H1 (cell line): ENCODE measurements at regions not wholly inside any gene's neighbourhood (a gene's known extent, or its start where the extent isn't known, plus 50 kb on each side); places are given as distances from the start of the nearest gene placed in this dataset.

Source experiments
- CTCF ChIA-PET: fragments of 300-600 bp; sonication (Branson Sonifier 250); formaldehyde crosslinking; loops from one replicate; lab custom pipeline; 2021; ENCODE audit not compliant: partially characterized antibody; lab: Charles Lee
- POLR2A ChIA-PET: fragments of 300-600 bp; sonication (Branson Sonifier 250); formaldehyde crosslinking; loops from one replicate; lab custom pipeline; 2021; ENCODE audit warnings: inconsistent platforms; ENCODE audit not compliant: partially characterized antibody; lab: Charles Lee
- DNase-seq, 2 experiments: peaks; one replicate each; pipeline versions ENCODE4 v3.0.0 to v3.0.0-alpha.2; 2010 to 2022; ENCODE audit warnings: low spot score in 2 of 2, low read depth in 1 of 2, mixed read lengths in 1 of 2
- FAIRE-seq: peaks from 2 replicates; lab custom pipeline; 2011; peaks lifted over from hg19 to GRCh38; lab: Jason Lieb, UNC
- H2AFZ ChIP-seq: 2 replicates; pipeline ENCODE4 v1.8.1; 2012; ENCODE audit warnings: low read length, inconsistent platforms
- H2AK5ac ChIP-seq: 2 replicates; pipeline ENCODE4 v1.6.1; 2013; ENCODE audit warnings: low read depth, low read length
- H2BK120ac ChIP-seq: replicated peaks from 2 replicates; pipeline ENCODE3; 2013; ENCODE audit warnings: low read depth, low read length, inconsistent platforms
- H2BK12ac ChIP-seq: 2 replicates; pipeline ENCODE4 v1.6.1; 2013; ENCODE audit warnings: low read depth, low read length
- H2BK15ac ChIP-seq: 2 replicates; pipeline ENCODE4 v1.6.1; 2013; ENCODE audit warnings: low read length
- H2BK20ac ChIP-seq: 2 replicates; pipeline ENCODE4 v1.6.1; 2013; ENCODE audit warnings: low read length
- H2BK5ac ChIP-seq: 2 replicates; pipeline ENCODE4 v1.6.1; 2013; ENCODE audit warnings: low read depth, low read length
- H3K14ac ChIP-seq: 2 replicates; pipeline ENCODE4 v1.6.1; 2013; ENCODE audit warnings: inconsistent platforms; ENCODE audit not compliant: insufficient read length
- H3K18ac ChIP-seq: 2 replicates; pipeline ENCODE4 v1.6.1; 2013; ENCODE audit warnings: low read length; ENCODE audit errors: extremely low read depth
- H3K23ac ChIP-seq: 2 replicates; pipeline ENCODE4 v1.6.1; 2013; ENCODE audit warnings: inconsistent platforms; ENCODE audit not compliant: insufficient read length
- H3K23me2 ChIP-seq: 2 replicates; pipeline ENCODE4 v1.6.1; 2013; ENCODE audit warnings: low read depth, low read length
- H3K27ac ChIP-seq: 2 replicates; pipeline ENCODE4 v1.6.1; 2011; ENCODE audit warnings: low read depth, low read length, inconsistent platforms
- H3K27me3 ChIP-seq, 4 experiments: replicated peaks in 1 of 4; 1 replicate in 1 of 4; 2 replicates in 3 of 4; pipeline versions ENCODE4 v1.6.1 to v1.8.1; 2011 to 2013; ENCODE audit warnings: low read length in 3 of 4, mild to moderate bottlenecking in 3 of 4, inconsistent platforms in 2 of 4, mixed read lengths in 2 of 4, moderate library complexity in 1 of 4; ENCODE audit not compliant: control insufficient read depth in 3 of 4, insufficient read depth in 3 of 4; ENCODE audit errors: extremely low read depth in 1 of 4
- H3K36me3 ChIP-seq, 4 experiments: 2 replicates each; pipeline versions ENCODE4 v1.6.1 to v1.8.1; 2011 to 2013; ENCODE audit warnings: mild to moderate bottlenecking in 4 of 4, low read length in 3 of 4, moderate library complexity in 2 of 4, control low read depth in 1 of 4, inconsistent platforms in 1 of 4; ENCODE audit not compliant: insufficient read depth in 4 of 4, control insufficient read depth in 2 of 4
- H3K4ac ChIP-seq: replicated peaks from 2 replicates; pipeline ENCODE3; 2013; ENCODE audit warnings: low read length, low read depth, mixed read lengths, inconsistent platforms; ENCODE audit not compliant: insufficient read length
- H3K4me1 ChIP-seq, 4 experiments: replicated peaks in 1 of 4; 1 replicate in 1 of 4; 2 replicates in 3 of 4; pipeline versions ENCODE4 v1.6.1 to v1.8.1; 2011 to 2013; ENCODE audit warnings: low read length in 3 of 4, inconsistent platforms in 2 of 4, mixed read lengths in 1 of 4; ENCODE audit not compliant: insufficient read depth in 4 of 4, control insufficient read depth in 3 of 4
- H3K4me2 ChIP-seq, 2 experiments: 2 replicates each; pipeline versions ENCODE4 v1.6.1 to v1.8.1; 2011 to 2013; ENCODE audit warnings: low read depth in 2 of 2, low read length in 2 of 2, control low read depth in 1 of 2, inconsistent platforms in 1 of 2, mild to moderate bottlenecking in 1 of 2; ENCODE audit not compliant: insufficient read depth in 1 of 2
- H3K4me3 ChIP-seq, 4 experiments: fragments of 200-600, 300-600 bp in 1 of 4; sonication (generic), shearing (Covaris generic), sonication (Bioruptor Twin) in 1 of 4; 2 replicates each; pipeline versions ENCODE4 v1.5.1 to v1.8.1; 2011 to 2016; ENCODE audit warnings: low read length in 4 of 4, low read depth in 3 of 4, control low read depth in 2 of 4, inconsistent platforms in 2 of 4, mild to moderate bottlenecking in 2 of 4, mixed read lengths in 1 of 4, moderate library complexity in 1 of 4; ENCODE audit not compliant: insufficient read depth in 2 of 4; ENCODE audit errors: extremely low read depth in 1 of 4
- H3K56ac ChIP-seq: replicated peaks from 2 replicates; pipeline ENCODE3; 2013; ENCODE audit warnings: low read depth, mild to moderate bottlenecking, mixed read lengths, low read length, inconsistent platforms; ENCODE audit not compliant: insufficient read length
- H3K79me1 ChIP-seq: 2 replicates; pipeline ENCODE4 v1.6.1; 2013; ENCODE audit warnings: low read depth, low read length, control low read depth
- H3K79me2 ChIP-seq, 2 experiments: 2 replicates each; pipeline versions ENCODE4 v1.6.1 to v1.8.1; 2012 to 2013; ENCODE audit warnings: low read length in 2 of 2, mild to moderate bottlenecking in 2 of 2, inconsistent platforms in 1 of 2; ENCODE audit not compliant: insufficient read depth in 2 of 2, control insufficient read depth in 1 of 2
- H3K9ac ChIP-seq, 4 experiments: replicated peaks in 1 of 4; 1 replicate in 1 of 4; 2 replicates in 3 of 4; pipeline versions ENCODE4 v1.6.1 to v1.8.1; 2011 to 2013; ENCODE audit warnings: low read depth in 3 of 4, low read length in 3 of 4, control low read depth in 2 of 4, mild to moderate bottlenecking in 2 of 4, moderate library complexity in 2 of 4, inconsistent platforms in 1 of 4; ENCODE audit errors: extremely low read depth in 1 of 4
- H3K9me3 ChIP-seq, 2 experiments: 2 replicates each; pipeline versions ENCODE4 v1.6.1 to v1.8.1; 2012 to 2013; ENCODE audit warnings: mild to moderate bottlenecking in 2 of 2, moderate library complexity in 2 of 2, control low read depth in 1 of 2, inconsistent platforms in 1 of 2, low read depth in 1 of 2, low read length in 1 of 2, mixed read lengths in 1 of 2; ENCODE audit not compliant: insufficient read depth in 2 of 2
- H4K20me1 ChIP-seq, 2 experiments: replicated peaks in 1 of 2; 2 replicates each; pipeline versions ENCODE3 to v1.8.1; 2011 to 2013; ENCODE audit warnings: inconsistent platforms in 2 of 2, low read length in 2 of 2, mild to moderate bottlenecking in 1 of 2; ENCODE audit not compliant: insufficient read depth in 2 of 2, control insufficient read depth in 1 of 2
- H4K5ac ChIP-seq: 2 replicates; pipeline ENCODE4 v1.6.1; 2013; ENCODE audit warnings: low read length, low read depth, mixed read lengths, inconsistent platforms; ENCODE audit not compliant: insufficient read length
- H4K8ac ChIP-seq: 2 replicates; pipeline ENCODE4 v1.8.0; 2013; ENCODE audit warnings: mild to moderate bottlenecking, moderate library complexity, low read length, inconsistent platforms; ENCODE audit not compliant: insufficient read depth; ENCODE audit errors: extremely low read depth
- H4K91ac ChIP-seq: replicated peaks from 2 replicates; pipeline ENCODE3; 2013; ENCODE audit warnings: low read length, mixed read lengths, inconsistent platforms; ENCODE audit not compliant: insufficient read length
- CBX8 ChIP-seq: fragments of 300-800, 300-1000 bp; sonication (generic); IDR thresholded peaks from 2 replicates; pipeline ENCODE4 v1.7.1; 2016; ENCODE audit warnings: low read depth, low read length, borderline replicate concordance
- NANOG ChIP-seq: IDR thresholded peaks from 2 replicates; pipeline ENCODE4 v1.6.1; 2011; ENCODE audit warnings: low read length, low read depth, mild to moderate bottlenecking, inconsistent platforms; ENCODE audit not compliant: insufficient read depth, poor library complexity, severe bottlenecking
- SIRT6 ChIP-seq: IDR thresholded peaks from one replicate; pipeline ENCODE4 v1.7.1; 2012; ENCODE audit warnings: low read length, inconsistent platforms
- TCF12 ChIP-seq: IDR thresholded peaks from 2 replicates; pipeline ENCODE4 v1.6.1; 2011; ENCODE audit warnings: low read depth, mild to moderate bottlenecking, low read length
- USF2 ChIP-seq: IDR thresholded peaks from 2 replicates; pipeline ENCODE4 v1.6.1; 2011; ENCODE audit warnings: low read length, improper control_type of control experiment
- WGBS, 2 experiments: shearing (Covaris generic) in 1 of 2; methylation state at CpG; one replicate each; pipeline versions ENCODE4 v1.1.6 to v1.1.7; 2013 to 2015; ENCODE audit warnings: low lambda C conversion rate in 2 of 2, mixed read lengths in 2 of 2, inconsistent platforms in 1 of 2, low coverage in 1 of 2, missing lambda C conversion rate in 1 of 2; ENCODE audit not compliant: insufficient replicate concordance in 2 of 2, insufficient coverage in 1 of 2, insufficient read length in 1 of 2; ENCODE audit errors: extremely low coverage in 1 of 2, missing lambda C conversion rate in 1 of 2; 5-methylcytosine and 5-hydroxymethylcytosine counted together

GRCh38 chr4:100609810-100610209 lies 92.0 kb upstream of the EMCN start:
- ChIA-PET POLR2A (no interaction called here), CTCF (no interaction called here)
- Histone ChIP-seq H3K27ac (no peak overlapping the region), H3K36me3 (no peaks in the 10 kb centered on the region), H3K9me3 (no peaks in the 10 kb centered on the region), H3K14ac (no peak overlapping the region), H3K79me2 (no peaks in the 10 kb centered on the region), H3K56ac (no peak overlapping the region), H3K18ac (no peak overlapping the region), H4K5ac (no peak overlapping the region), H3K4ac (no peak overlapping the region), H3K27me3 (no peaks in the 10 kb centered on the region), H3K4me3 (no peak overlapping the region), H2BK20ac (no peak overlapping the region), H2BK15ac (no peak overlapping the region), H3K23me2 (no peaks in the 10 kb centered on the region), H4K8ac (no peak overlapping the region), H2BK5ac (no peak overlapping the region), H4K20me1 (no peaks in the 10 kb centered on the region), H3K23ac (no peak overlapping the region), H3K9ac (no peak overlapping the region), H3K4me2 (no peak overlapping the region), H3K79me1 (no peaks in the 10 kb centered on the region), H3K4me1 (peaks cover 0 to 3% (median 0%) of the 10 kb centered on the region in 4 experiments; a peak in 1 of 7 replicates), H2AFZ (no peak overlapping the region), H4K91ac (no peak overlapping the region), H2BK120ac (no peak overlapping the region), H2AK5ac (no peak overlapping the region), H2BK12ac (no peak overlapping the region)
- no peak for DNase-seq
- WGBS, 2 experiments, result 50% methylated on average over 1 of the region's 1 CpG; no CpG with 5 or more reads in 1 of the 2 experiments
- no peak for TF ChIP-seq TCF12
- no peak for TF ChIP-seq CBX8
- no peak for TF ChIP-seq NANOG
- no peak for TF ChIP-seq USF2
- TF ChIP-seq SIRT6, result no peak
- no peak for FAIRE-seq
